ENCODE measurements at regions not wholly inside any gene's neighbourhood (a gene's known extent, or its start where the extent isn't known, plus 50 kb on each side); places are given as distances from the start of the nearest gene placed in this dataset.
"Not testable (repeated sequence)": the region's sequence is repeated elsewhere in the genome, so short reads cannot be mapped to it uniquely, and the experiment has no call there.

GRCh38 chr5:7265776-7266175, 130.2 kb upstream of the ADCY2 start:
- 100% methylated on average over 2 of the region's 17 CpGs for WGBS (ENCODE audit: insufficient coverage)
- H3K9ac ChIP-seq (ENCODE audit: low read length); H3K27ac ChIP-seq (ENCODE audit: low read length in 2 of 2); H2AFZ ChIP-seq (ENCODE audit: insufficient read depth, low read depth, low read length, poor library complexity, severe bottlenecking); H3K27ac Mint-ChIP-seq; H3K9me3 ChIP-seq (ENCODE audit: control extremely low read depth in 1 of 3, control insufficient read depth in 2 of 3, insufficient read depth in 1 of 3, low read length in 2 of 3); H3K36me3 ChIP-seq (replicated peaks in 1 of 2; ENCODE audit: control extremely low read depth in 1 of 2, control insufficient read depth in 1 of 2, extremely low read depth in 1 of 2, insufficient read depth in 2 of 2, low read length in 1 of 2); H4K20me1 ChIP-seq (ENCODE audit: control insufficient read depth, insufficient read depth, low read length, poor library complexity, severe bottlenecking); CTCF ChIA-PET; H3K4me3 ChIP-seq (ENCODE audit: control extremely low read depth in 1 of 5, extremely low read depth in 1 of 5, insufficient read depth in 1 of 5, low read depth in 2 of 5, low read length in 4 of 5); intact Hi-C loops (cut with micrococcal nuclease); H3K4me2 ChIP-seq (replicated peaks; ENCODE audit: low read depth, low read length, poor library complexity, severe bottlenecking); H3K4me3 Mint-ChIP-seq; DNase-seq; POLR2A ChIA-PET; H3K27me3 Mint-ChIP-seq; H3K79me2 ChIP-seq (ENCODE audit: control insufficient read depth, insufficient read depth, low read length); H3K9me3 Mint-ChIP-seq (ENCODE audit: insufficient read depth); H3K4me1 ChIP-seq (ENCODE audit: control insufficient read depth in 2 of 2, insufficient read depth in 2 of 2, low read length in 2 of 2); ATAC-seq (ENCODE audit: low read depth); H3K4me1 Mint-ChIP-seq; H3K27me3 ChIP-seq (replicated peaks in 1 of 4; ENCODE audit: control extremely low read depth in 1 of 4, control insufficient read depth in 3 of 4, insufficient read depth in 4 of 4, low read length in 3 of 4): not testable (repeated sequence)

DNA sequence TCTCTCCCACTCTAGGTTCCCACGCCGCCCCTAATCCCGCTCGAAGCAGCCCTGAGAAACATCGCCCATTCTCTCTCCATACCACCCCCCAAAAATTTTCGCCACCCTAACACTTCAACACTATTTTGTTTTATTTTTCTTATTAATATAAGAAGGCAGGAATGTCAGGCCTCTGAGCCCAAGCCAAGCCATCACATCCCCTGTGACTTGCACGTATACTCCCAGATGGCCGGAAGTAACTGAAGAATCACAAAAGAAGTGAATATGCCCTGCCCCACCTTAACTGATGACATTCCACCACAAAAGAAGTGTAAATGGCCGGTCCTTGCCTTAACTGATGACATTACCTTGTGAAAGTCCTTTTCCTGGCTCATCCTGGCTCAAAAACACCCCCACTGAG, 127.2 kb upstream of the ADCY2 start:
- H3K27me3 Mint-ChIP-seq; H3K36me3 ChIP-seq (replicated peaks in 1 of 2; ENCODE audit: control extremely low read depth in 1 of 2, control insufficient read depth in 1 of 2, extremely low read depth in 1 of 2, insufficient read depth in 2 of 2, low read length in 1 of 2); H3K9me3 Mint-ChIP-seq (ENCODE audit: insufficient read depth); H3K9ac ChIP-seq (ENCODE audit: low read length); H3K27ac Mint-ChIP-seq; DNase-seq; H3K27ac ChIP-seq (ENCODE audit: low read length in 2 of 2); ATAC-seq (ENCODE audit: low read depth); CTCF ChIA-PET; intact Hi-C loops (cut with micrococcal nuclease); H4K20me1 ChIP-seq (ENCODE audit: control insufficient read depth, insufficient read depth, low read length, poor library complexity, severe bottlenecking); H3K4me1 ChIP-seq (ENCODE audit: control insufficient read depth in 2 of 2, insufficient read depth in 2 of 2, low read length in 2 of 2); H3K27me3 ChIP-seq (replicated peaks in 1 of 4; ENCODE audit: control extremely low read depth in 1 of 4, control insufficient read depth in 3 of 4, insufficient read depth in 4 of 4, low read length in 3 of 4); H3K4me1 Mint-ChIP-seq; H3K9me3 ChIP-seq (ENCODE audit: control extremely low read depth in 1 of 3, control insufficient read depth in 2 of 3, insufficient read depth in 1 of 3, low read length in 2 of 3); H2AFZ ChIP-seq (ENCODE audit: insufficient read depth, low read depth, low read length, poor library complexity, severe bottlenecking); POLR2A ChIA-PET; H3K4me3 ChIP-seq (ENCODE audit: control extremely low read depth in 1 of 5, extremely low read depth in 1 of 5, insufficient read depth in 1 of 5, low read depth in 2 of 5, low read length in 4 of 5); H3K79me2 ChIP-seq (ENCODE audit: control insufficient read depth, insufficient read depth, low read length); H3K4me2 ChIP-seq (replicated peaks; ENCODE audit: low read depth, low read length, poor library complexity, severe bottlenecking); H3K4me3 Mint-ChIP-seq: not testable (repeated sequence)
- no CpG with 5 or more reads among the region's 9 CpGs for WGBS (ENCODE audit: insufficient coverage)
